GM23248 (cell line): ENCODE measurements at regions not wholly inside any gene's neighbourhood (a gene's known extent, or its start where the extent isn't known, plus 50 kb on each side); places are given as distances from the start of the nearest gene placed in this dataset.

Experiments
- EZH2 ChIP-seq: fragments of 200-600 bp; sonication (generic); IDR thresholded peaks from 2 replicates; pipeline ENCODE4 v1.6.1; 2018; ENCODE audit warnings: antibody characterized with exemption, mild to moderate bottlenecking; ENCODE audit not compliant: insufficient read depth, poor library complexity, severe bottlenecking
- EZH2phosphoT487 ChIP-seq: fragments of 200-600 bp; sonication (generic); IDR thresholded peaks from 2 replicates; pipeline ENCODE4 v1.6.1; 2018; ENCODE audit warnings: antibody characterized with exemption, moderate library complexity, mild to moderate bottlenecking, low read depth; ENCODE audit not compliant: insufficient read depth

- no peak for TF ChIP-seq EZH2phosphoT487
- TF ChIP-seq EZH2, result no peak
Measured at GRCh38 chr9:16180546-16180945, 627.7 kb downstream of the CCDC171 start.
